ENCODE measurements at regions not wholly inside any gene's neighbourhood (a gene's known extent, or its start where the extent isn't known, plus 50 kb on each side); places are given as distances from the start of the nearest gene placed in this dataset.

DNA sequence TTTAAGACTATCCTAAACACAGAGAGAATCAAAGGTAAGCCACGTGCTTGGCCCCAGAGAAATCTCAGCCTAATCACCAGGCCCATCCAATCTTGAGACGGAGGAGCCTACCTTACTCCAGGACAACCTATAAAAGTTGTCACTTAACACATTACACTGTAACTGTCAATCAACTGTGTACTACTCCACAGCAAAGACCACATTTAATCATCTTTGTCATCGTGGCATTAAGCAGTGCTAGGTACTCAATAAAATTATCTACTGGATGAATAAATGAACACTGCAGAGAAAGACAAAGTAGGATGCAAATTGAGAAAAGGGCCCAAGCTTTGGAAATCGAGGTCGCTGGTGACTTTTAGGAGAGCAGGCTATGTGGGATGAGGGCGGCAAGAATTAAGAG lies 466.7 kb downstream of the SHQ1 start:
- TF ChIP-seq, protein P1, sequence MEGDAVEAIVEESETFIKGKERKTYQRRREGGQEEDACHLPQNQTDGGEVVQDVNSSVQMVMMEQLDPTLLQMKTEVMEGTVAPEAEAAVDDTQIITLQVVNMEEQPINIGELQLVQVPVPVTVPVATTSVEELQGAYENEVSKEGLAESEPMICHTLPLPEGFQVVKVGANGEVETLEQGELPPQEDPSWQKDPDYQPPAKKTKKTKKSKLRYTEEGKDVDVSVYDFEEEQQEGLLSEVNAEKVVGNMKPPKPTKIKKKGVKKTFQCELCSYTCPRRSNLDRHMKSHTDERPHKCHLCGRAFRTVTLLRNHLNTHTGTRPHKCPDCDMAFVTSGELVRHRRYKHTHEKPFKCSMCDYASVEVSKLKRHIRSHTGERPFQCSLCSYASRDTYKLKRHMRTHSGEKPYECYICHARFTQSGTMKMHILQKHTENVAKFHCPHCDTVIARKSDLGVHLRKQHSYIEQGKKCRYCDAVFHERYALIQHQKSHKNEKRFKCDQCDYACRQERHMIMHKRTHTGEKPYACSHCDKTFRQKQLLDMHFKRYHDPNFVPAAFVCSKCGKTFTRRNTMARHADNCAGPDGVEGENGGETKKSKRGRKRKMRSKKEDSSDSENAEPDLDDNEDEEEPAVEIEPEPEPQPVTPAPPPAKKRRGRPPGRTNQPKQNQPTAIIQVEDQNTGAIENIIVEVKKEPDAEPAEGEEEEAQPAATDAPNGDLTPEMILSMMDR (IDR thresholded peaks at IDR 0.05): no peak
- TF ChIP-seq EP300 (IDR thresholded peaks at IDR 0.05) (no peak), POLR2A (IDR thresholded peaks at IDR 0.05) (no peak)
